Stomach (tissue), 8 donors: ENCODE measurements at regions not wholly inside any gene's neighbourhood (a gene's known extent, or its start where the extent isn't known, plus 50 kb on each side); places are given as distances from the start of the nearest gene placed in this dataset.

ENCODE experiments used
- DNase-seq, 2 donors: peaks; one replicate each; pipeline versions ENCODE4 v3.0.0 to v3.0.0-alpha.2; 2013 to 2019
- H3K27ac ChIP-seq, 5 donors: fragments of 200-600 bp in 4 of 5; sonication (generic) in 4 of 5; one replicate each; pipeline ENCODE4 v1.5.1; 2013 to 2019; ENCODE audit warnings: mild to moderate bottlenecking in 1 of 5, moderate library complexity in 1 of 5
- H3K27me3 ChIP-seq, 3 donors: fragments of 200-600 bp; sonication (generic); one replicate each; pipeline ENCODE4 v1.5.1; 2017 to 2019; ENCODE audit warnings: mixed run types in 1 of 3
- H3K36me3 ChIP-seq, 4 donors: fragments of 200-600 bp; sonication (generic); 1 replicate in 3 of 4; 2 replicates in 1 of 4; pipeline ENCODE4 v1.5.1; 2016 to 2019
- H3K4me1 ChIP-seq, 4 donors: fragments of 200-600 bp; sonication (generic); one replicate each; pipeline ENCODE4 v1.5.1; 2016 to 2019
- H3K4me3 ChIP-seq, 4 donors: fragments of 200-600 bp; sonication (generic) in 3 of 4; one replicate each; pipeline ENCODE4 v1.5.1; 2016 to 2019; ENCODE audit warnings: mild to moderate bottlenecking in 1 of 4
- H3K9me3 ChIP-seq, 4 donors: fragments of 200-600 bp; sonication (generic); one replicate each; pipeline ENCODE4 v1.5.1; 2016 to 2019
- CTCF ChIP-seq, 7 experiments: fragments of 450-650 bp in 4 of 7; fragments of 200-600 bp in 3 of 7; sonication (generic) in 3 of 7; IDR thresholded peaks; one replicate each; pipeline ENCODE4 v1.5.1; 2016 to 2019; ENCODE audit warnings: antibody characterized with exemption in 7 of 7, control low read depth in 2 of 7, mild to moderate bottlenecking in 1 of 7
- EP300 ChIP-seq: sonication (generic); formaldehyde crosslinking; IDR thresholded peaks from one replicate; pipeline ENCODE4 v1.6.1; 2017; ENCODE audit warnings: antibody characterized with exemption
- POLR2A ChIP-seq, 4 donors: fragments of 450-650 bp; IDR thresholded peaks; one replicate each; pipeline ENCODE4 v1.6.1; 2016; ENCODE audit warnings: antibody characterized with exemption in 4 of 4, control low read depth in 2 of 4, mild to moderate bottlenecking in 1 of 4, moderate library complexity in 1 of 4
- POLR2AphosphoS5 ChIP-seq, 3 donors: sonication (generic); formaldehyde crosslinking; IDR thresholded peaks; one replicate each; pipeline ENCODE4 v1.6.1; 2016; ENCODE audit warnings: antibody characterized with exemption in 3 of 3
- WGBS, 5 donors: extraction: QIAGEN DNeasy Blood & Tissue Kit in 3 of 5; methylation state at CpG; one replicate each; pipeline versions ENCODE4 v1.1.5 to v1.1.7; 2013 to 2018; 5-methylcytosine and 5-hydroxymethylcytosine counted together
- intact Hi-C: fragments of 100-400 bp; cut with DNase I; formaldehyde crosslinking; loops from one replicate; pipeline ENCODE4 v1.15.1; 2023; ENCODE audit warnings: low total_unique reads
- donor health status: healthy with polysubstance abuse.
- donor health status: Bipolar disorder and iron deficiency.
- donor health status: healthy.

- Histone ChIP-seq H3K4me3 (no peak overlapping the region), H3K9me3 (no peaks in the 10 kb centered on the region), H3K27me3 (no peaks in the 10 kb centered on the region), H3K27ac (no peak overlapping the region), H3K4me1 (no peaks in the 10 kb centered on the region), H3K36me3 (no peaks in the 10 kb centered on the region)
- intact Hi-C loops, result no loop called here
- WGBS, 5 donors, result 33 to 61% (median 36%) methylated on average over 1 of the region's 1 CpG
- DNase-seq, result no peak
- TF ChIP-seq EP300 (no peak), POLR2A (IDR thresholded peaks at IDR 0.05) (no peak), POLR2AphosphoS5 (IDR thresholded peaks at IDR 0.05) (no peak), CTCF (IDR thresholded peaks at IDR 0.05) (no peak)
Observed at GRCh38 chr14:87696485-87696884, 296.5 kb downstream of the GALC start.

- intact Hi-C loops, result no loop called here
- Histone ChIP-seq H3K36me3 (no peaks in the 10 kb centered on the region), H3K9me3 (no peaks in the 10 kb centered on the region), H3K27ac (no peak overlapping the region), H3K4me1 (no peaks in the 10 kb centered on the region), H3K27me3 (no peaks in the 10 kb centered on the region), H3K4me3 (no peak overlapping the region)
- TF ChIP-seq POLR2AphosphoS5 (IDR thresholded peaks at IDR 0.05), result no peak
- TF ChIP-seq POLR2A (IDR thresholded peaks at IDR 0.05), result no peak
- TF ChIP-seq EP300, result no peak
- TF ChIP-seq CTCF (IDR thresholded peaks at IDR 0.05), result no peak
- WGBS, 5 donors, result 19 to 37% (median 24%) methylated on average over 15 of the region's 15 CpGs
- DNase-seq, result peak in 1 of 2 donors; percentile 52
Observed at GRCh38 chr14:87691042-87691881, 301.7 kb downstream of the GALC start.

GRCh38 chr14:87690076-87690613, 302.8 kb downstream of the GALC start:
- H3K36me3 ChIP-seq, result no peaks in the 10 kb centered on the region
- H3K9me3 ChIP-seq, result no peaks in the 10 kb centered on the region
- intact Hi-C loops, result no loop called here
- peak in 1 of 2 donors; percentile 32 for DNase-seq
- no peak overlapping the region for H3K27ac ChIP-seq
- H3K4me3 ChIP-seq, result no peak overlapping the region
- H3K27me3 ChIP-seq, result no peaks in the 10 kb centered on the region
- 8 to 27% (median 14%) methylated on average over 3 of the region's 3 CpGs for whole genome bisulfite sequencing, 5 donors
- H3K4me1 ChIP-seq, result no peaks in the 10 kb centered on the region
- TF ChIP-seq CTCF (IDR thresholded peaks at IDR 0.05) (no peak), POLR2A (IDR thresholded peaks at IDR 0.05) (no peak), EP300 (no peak), POLR2AphosphoS5 (IDR thresholded peaks at IDR 0.05) (no peak)

- intact Hi-C loops, result no loop called here
- Histone ChIP-seq H3K4me1 (no peaks in the 10 kb centered on the region), H3K36me3 (no peaks in the 10 kb centered on the region), H3K27ac (no peak overlapping the region), H3K4me3 (no peak overlapping the region), H3K9me3 (peaks cover 0 to 4% (median under 1%) of the 10 kb centered on the region in 4 donors), H3K27me3 (no peaks in the 10 kb centered on the region)
- 83 to 91% (median 85%) methylated on average over 3 of the region's 3 CpGs for WGBS, 5 donors
- TF ChIP-seq CTCF (IDR thresholded peaks at IDR 0.05) (no peak), EP300 (no peak)
- DNase-seq, result no peak
Observed at GRCh38 chr14:87688524-87688923, 304.5 kb downstream of the GALC start.
